ENCODE measurements at regions not wholly inside any gene's neighbourhood (a gene's known extent, or its start where the extent isn't known, plus 50 kb on each side); places are given as distances from the start of the nearest gene placed in this dataset.

GRCh38 chr1:239886266-239886665, 205.4 kb upstream of the FMN2 start:
- no peak overlapping the region for H3K27ac Mint-ChIP-seq
- H3K9me3 Mint-ChIP-seq, result peaks cover 4% of the 10 kb centered on the region; the same call in 1 of the 3 replicates
- peaks cover 2% of the 10 kb centered on the region for H3K27me3 Mint-ChIP-seq (ENCODE audit: insufficient read depth, low read depth, poor library complexity)
- no peaks in the 10 kb centered on the region for H3K36me3 ChIP-seq (ENCODE audit: insufficient read depth)
- no peak for TF ChIP-seq POLR2AphosphoS5 (IDR thresholded peaks at IDR 0.05; ENCODE audit: low read depth)
- no peak for TF ChIP-seq NANOG (IDR thresholded peaks at IDR 0.05; ENCODE audit: borderline replicate concordance)
- TF ChIP-seq CTCF (conservative IDR thresholded peaks at IDR 0.05; ENCODE audit: low read depth in 2 of 2), result no peak
- TF ChIP-seq, protein P1, sequence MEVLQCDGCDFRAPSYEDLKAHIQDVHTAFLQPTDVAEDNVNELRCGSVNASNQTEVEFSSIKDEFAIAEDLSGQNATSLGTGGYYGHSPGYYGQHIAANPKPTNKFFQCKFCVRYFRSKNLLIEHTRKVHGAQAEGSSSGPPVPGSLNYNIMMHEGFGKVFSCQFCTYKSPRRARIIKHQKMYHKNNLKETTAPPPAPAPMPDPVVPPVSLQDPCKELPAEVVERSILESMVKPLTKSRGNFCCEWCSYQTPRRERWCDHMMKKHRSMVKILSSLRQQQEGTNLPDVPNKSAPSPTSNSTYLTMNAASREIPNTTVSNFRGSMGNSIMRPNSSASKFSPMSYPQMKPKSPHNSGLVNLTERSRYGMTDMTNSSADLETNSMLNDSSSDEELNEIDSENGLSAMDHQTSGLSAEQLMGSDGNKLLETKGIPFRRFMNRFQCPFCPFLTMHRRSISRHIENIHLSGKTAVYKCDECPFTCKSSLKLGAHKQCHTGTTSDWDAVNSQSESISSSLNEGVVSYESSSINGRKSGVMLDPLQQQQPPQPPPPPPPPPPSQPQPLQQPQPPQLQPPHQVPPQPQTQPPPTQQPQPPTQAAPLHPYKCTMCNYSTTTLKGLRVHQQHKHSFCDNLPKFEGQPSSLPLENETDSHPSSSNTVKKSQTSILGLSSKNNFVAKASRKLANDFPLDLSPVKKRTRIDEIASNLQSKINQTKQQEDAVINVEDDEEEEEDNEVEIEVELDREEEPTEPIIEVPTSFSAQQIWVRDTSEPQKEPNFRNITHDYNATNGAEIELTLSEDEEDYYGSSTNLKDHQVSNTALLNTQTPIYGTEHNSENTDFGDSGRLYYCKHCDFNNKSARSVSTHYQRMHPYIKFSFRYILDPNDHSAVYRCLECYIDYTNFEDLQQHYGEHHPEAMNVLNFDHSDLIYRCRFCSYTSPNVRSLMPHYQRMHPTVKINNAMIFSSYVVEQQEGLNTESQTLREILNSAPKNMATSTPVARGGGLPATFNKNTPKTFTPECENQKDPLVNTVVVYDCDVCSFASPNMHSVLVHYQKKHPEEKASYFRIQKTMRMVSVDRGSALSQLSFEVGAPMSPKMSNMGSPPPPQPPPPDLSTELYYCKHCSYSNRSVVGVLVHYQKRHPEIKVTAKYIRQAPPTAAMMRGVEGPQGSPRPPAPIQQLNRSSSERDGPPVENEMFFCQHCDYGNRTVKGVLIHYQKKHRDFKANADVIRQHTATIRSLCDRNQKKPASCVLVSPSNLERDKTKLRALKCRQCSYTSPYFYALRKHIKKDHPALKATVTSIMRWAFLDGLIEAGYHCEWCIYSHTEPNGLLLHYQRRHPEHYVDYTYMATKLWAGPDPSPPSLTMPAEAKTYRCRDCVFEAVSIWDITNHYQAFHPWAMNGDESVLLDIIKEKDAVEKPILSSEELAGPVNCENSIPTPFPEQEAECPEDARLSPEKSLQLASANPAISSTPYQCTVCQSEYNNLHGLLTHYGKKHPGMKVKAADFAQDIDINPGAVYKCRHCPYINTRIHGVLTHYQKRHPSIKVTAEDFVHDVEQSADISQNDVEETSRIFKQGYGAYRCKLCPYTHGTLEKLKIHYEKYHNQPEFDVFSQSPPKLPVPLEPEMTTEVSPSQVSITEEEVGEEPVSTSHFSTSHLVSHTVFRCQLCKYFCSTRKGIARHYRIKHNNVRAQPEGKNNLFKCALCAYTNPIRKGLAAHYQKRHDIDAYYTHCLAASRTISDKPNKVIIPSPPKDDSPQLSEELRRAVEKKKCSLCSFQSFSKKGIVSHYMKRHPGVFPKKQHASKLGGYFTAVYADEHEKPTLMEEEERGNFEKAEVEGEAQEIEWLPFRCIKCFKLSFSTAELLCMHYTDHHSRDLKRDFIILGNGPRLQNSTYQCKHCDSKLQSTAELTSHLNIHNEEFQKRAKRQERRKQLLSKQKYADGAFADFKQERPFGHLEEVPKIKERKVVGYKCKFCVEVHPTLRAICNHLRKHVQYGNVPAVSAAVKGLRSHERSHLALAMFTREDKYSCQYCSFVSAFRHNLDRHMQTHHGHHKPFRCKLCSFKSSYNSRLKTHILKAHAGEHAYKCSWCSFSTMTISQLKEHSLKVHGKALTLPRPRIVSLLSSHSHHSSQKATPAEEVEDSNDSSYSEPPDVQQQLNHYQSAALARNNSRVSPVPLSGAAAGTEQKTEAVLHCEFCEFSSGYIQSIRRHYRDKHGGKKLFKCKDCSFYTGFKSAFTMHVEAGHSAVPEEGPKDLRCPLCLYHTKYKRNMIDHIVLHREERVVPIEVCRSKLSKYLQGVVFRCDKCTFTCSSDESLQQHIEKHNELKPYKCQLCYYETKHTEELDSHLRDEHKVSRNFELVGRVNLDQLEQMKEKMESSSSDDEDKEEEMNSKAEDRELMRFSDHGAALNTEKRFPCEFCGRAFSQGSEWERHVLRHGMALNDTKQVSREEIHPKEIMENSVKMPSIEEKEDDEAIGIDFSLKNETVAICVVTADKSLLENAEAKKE (CRISPR knock-in tag; IDR thresholded peaks at IDR 0.05), result no peak
- no peak for TF ChIP-seq ZNF331 (CRISPR knock-in tag; IDR thresholded peaks at IDR 0.05; ENCODE audit: low read depth)
- no peak for TF ChIP-seq CREB1 (CRISPR knock-in tag; IDR thresholded peaks at IDR 0.05; ENCODE audit: low read depth)
- TF ChIP-seq EZH2 (IDR thresholded peaks at IDR 0.05; ENCODE audit: low read depth, unreplicated experiment), result no peak
- TF ChIP-seq, protein P2, sequence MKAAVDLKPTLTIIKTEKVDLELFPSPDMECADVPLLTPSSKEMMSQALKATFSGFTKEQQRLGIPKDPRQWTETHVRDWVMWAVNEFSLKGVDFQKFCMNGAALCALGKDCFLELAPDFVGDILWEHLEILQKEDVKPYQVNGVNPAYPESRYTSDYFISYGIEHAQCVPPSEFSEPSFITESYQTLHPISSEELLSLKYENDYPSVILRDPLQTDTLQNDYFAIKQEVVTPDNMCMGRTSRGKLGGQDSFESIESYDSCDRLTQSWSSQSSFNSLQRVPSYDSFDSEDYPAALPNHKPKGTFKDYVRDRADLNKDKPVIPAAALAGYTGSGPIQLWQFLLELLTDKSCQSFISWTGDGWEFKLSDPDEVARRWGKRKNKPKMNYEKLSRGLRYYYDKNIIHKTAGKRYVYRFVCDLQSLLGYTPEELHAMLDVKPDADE (IDR thresholded peaks at IDR 0.05), result no peak
- no peak for TF ChIP-seq ZNF114 (CRISPR knock-in tag; IDR thresholded peaks at IDR 0.05)
- no peak for TF ChIP-seq STAT1 (IDR thresholded peaks at IDR 0.05; ENCODE audit: unreplicated experiment)
- TF ChIP-seq JUNB (IDR thresholded peaks at IDR 0.05; ENCODE audit: unreplicated experiment), result no peak
- TF ChIP-seq, protein P3, sequence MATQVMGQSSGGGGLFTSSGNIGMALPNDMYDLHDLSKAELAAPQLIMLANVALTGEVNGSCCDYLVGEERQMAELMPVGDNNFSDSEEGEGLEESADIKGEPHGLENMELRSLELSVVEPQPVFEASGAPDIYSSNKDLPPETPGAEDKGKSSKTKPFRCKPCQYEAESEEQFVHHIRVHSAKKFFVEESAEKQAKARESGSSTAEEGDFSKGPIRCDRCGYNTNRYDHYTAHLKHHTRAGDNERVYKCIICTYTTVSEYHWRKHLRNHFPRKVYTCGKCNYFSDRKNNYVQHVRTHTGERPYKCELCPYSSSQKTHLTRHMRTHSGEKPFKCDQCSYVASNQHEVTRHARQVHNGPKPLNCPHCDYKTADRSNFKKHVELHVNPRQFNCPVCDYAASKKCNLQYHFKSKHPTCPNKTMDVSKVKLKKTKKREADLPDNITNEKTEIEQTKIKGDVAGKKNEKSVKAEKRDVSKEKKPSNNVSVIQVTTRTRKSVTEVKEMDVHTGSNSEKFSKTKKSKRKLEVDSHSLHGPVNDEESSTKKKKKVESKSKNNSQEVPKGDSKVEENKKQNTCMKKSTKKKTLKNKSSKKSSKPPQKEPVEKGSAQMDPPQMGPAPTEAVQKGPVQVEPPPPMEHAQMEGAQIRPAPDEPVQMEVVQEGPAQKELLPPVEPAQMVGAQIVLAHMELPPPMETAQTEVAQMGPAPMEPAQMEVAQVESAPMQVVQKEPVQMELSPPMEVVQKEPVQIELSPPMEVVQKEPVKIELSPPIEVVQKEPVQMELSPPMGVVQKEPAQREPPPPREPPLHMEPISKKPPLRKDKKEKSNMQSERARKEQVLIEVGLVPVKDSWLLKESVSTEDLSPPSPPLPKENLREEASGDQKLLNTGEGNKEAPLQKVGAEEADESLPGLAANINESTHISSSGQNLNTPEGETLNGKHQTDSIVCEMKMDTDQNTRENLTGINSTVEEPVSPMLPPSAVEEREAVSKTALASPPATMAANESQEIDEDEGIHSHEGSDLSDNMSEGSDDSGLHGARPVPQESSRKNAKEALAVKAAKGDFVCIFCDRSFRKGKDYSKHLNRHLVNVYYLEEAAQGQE (IDR thresholded peaks at IDR 0.05; ENCODE audit: unreplicated experiment), result no peak
- TF ChIP-seq EZH2phosphoT487 (IDR thresholded peaks at IDR 0.05; ENCODE audit: unreplicated experiment), result no peak
- 0 out of 2 replicates have a peak, but pooled peaks cover 6% of the 10 kb centered on the region for H3K4me1 ChIP-seq (ENCODE audit: insufficient read depth)
- no peaks in the 10 kb centered on the region for H3K27me3 ChIP-seq (ENCODE audit: insufficient read depth)
- no peak overlapping the region for H3K4me2 ChIP-seq
- no peaks in the 10 kb centered on the region for H3F3A ChIP-seq (replicated peaks; ENCODE audit: low read depth)
- H3K36me3 Mint-ChIP-seq (ENCODE audit: low read depth), result no peaks in the 10 kb centered on the region; the same call in 2 of the 3 replicates
- peaks cover 10% of the 10 kb centered on the region for H3K4me1 Mint-ChIP-seq
- no peaks in the 10 kb centered on the region for H4K20me1 ChIP-seq (replicated peaks; ENCODE audit: insufficient read depth)
- H3K4me3 ChIP-seq, result no peak overlapping the region
- H3K27ac ChIP-seq (ENCODE audit: low read depth), result no peak overlapping the region
- no peaks in the 10 kb centered on the region; the same call in 1 of the 2 replicates for H3K9me2 ChIP-seq (ENCODE audit: insufficient read depth)
- DNase-seq (ENCODE audit: low spot score) (no peak), ATAC-seq (no peak)
- H3K4me3 Mint-ChIP-seq, result no peak overlapping the region
- no peaks in the 10 kb centered on the region for H3K79me2 ChIP-seq (replicated peaks; ENCODE audit: insufficient read depth)
- no peak overlapping the region for H2AFZ ChIP-seq

Data from GM23338 (cell line).